ENCODE measurements at regions not wholly inside any gene's neighbourhood (a gene's known extent, or its start where the extent isn't known, plus 50 kb on each side); places are given as distances from the start of the nearest gene placed in this dataset.

GRCh38 chr9:25613709-25614108 lies 64.5 kb downstream of the TUSC1 start:
- DNase-seq (ENCODE audit: low read depth in 2 of 2) = no peak
- Histone ChIP-seq H3K4me2 (ENCODE audit: extremely low read depth, insufficient read depth, low read length) (no peak overlapping the region), H4K20me1 (ENCODE audit: control insufficient read depth, extremely low read depth, insufficient read depth, low read length) (no peaks in the 10 kb centered on the region), H3K9me3 (ENCODE audit: control insufficient read depth, insufficient read depth, low read depth, low read length) (no peaks in the 10 kb centered on the region), H3K9ac (ENCODE audit: insufficient read depth, low read length) (no peak overlapping the region), H2AFZ (ENCODE audit: low read length) (no peak overlapping the region), H3K79me2 (ENCODE audit: control insufficient read depth, insufficient read depth, low read length) (no peaks in the 10 kb centered on the region), H3K27me3 (ENCODE audit: control insufficient read depth, insufficient read depth, low read length) (no peaks in the 10 kb centered on the region), H3K36me3 (ENCODE audit: control insufficient read depth, insufficient read depth, low read length) (no peaks in the 10 kb centered on the region), H3K4me1 (ENCODE audit: control insufficient read depth, extremely low read depth, insufficient read depth, low read length) (no peaks in the 10 kb centered on the region), H3K27ac (ENCODE audit: insufficient read depth, low read length) (no peak overlapping the region), H3K4me3 (replicated peaks in 1 of 4; ENCODE audit: control extremely low read depth in 1 of 4, insufficient read depth in 1 of 4, low read depth in 3 of 4, low read length in 4 of 4) (no peak overlapping the region)
- TF ChIP-seq CTCF (conservative IDR thresholded peaks at IDR 0.05 in 1 of 2, IDR thresholded peaks at IDR 0.05 in 1 of 2; ENCODE audit: low read depth in 1 of 2, low read length in 2 of 2) (no peak), EZH2 (IDR thresholded peaks at IDR 0.05; ENCODE audit: low read length, missing control alignments) (no peak)

DNA sequence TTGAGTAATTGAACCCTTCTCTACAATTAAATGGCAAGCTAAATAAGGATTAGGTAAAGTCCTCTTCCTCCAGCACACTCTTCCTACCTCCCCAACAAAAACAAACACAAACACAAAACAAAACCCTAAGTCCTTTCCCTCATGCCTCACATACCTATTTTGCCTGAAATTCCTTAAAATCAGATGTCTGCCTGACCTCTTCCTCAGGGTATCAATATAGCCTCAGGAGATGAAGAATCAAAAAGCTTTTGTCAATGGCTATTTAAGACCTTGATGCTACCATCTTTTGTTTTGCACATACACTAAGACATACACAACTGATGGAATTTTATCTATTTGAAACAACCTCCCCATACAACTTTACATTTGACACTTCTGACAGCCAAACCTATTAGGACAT lies 75.1 kb downstream of the TUSC1 start:
- Histone ChIP-seq H3K9me3 (ENCODE audit: control insufficient read depth, insufficient read depth, low read depth, low read length) (no peaks in the 10 kb centered on the region), H2AFZ (ENCODE audit: low read length) (no peak overlapping the region), H3K4me3 (replicated peaks in 1 of 4; ENCODE audit: control extremely low read depth in 1 of 4, insufficient read depth in 1 of 4, low read depth in 3 of 4, low read length in 4 of 4) (no peak overlapping the region), H3K36me3 (ENCODE audit: control insufficient read depth, insufficient read depth, low read length) (no peaks in the 10 kb centered on the region), H3K4me2 (ENCODE audit: extremely low read depth, insufficient read depth, low read length) (no peak overlapping the region), H3K4me1 (ENCODE audit: control insufficient read depth, extremely low read depth, insufficient read depth, low read length) (no peaks in the 10 kb centered on the region), H3K27ac (ENCODE audit: insufficient read depth, low read length) (no peak overlapping the region), H4K20me1 (ENCODE audit: control insufficient read depth, extremely low read depth, insufficient read depth, low read length) (no peaks in the 10 kb centered on the region), H3K9ac (ENCODE audit: insufficient read depth, low read length) (no peak overlapping the region), H3K79me2 (ENCODE audit: control insufficient read depth, insufficient read depth, low read length) (no peaks in the 10 kb centered on the region), H3K27me3 (ENCODE audit: control insufficient read depth, insufficient read depth, low read length) (no peaks in the 10 kb centered on the region)
- TF ChIP-seq CTCF (conservative IDR thresholded peaks at IDR 0.05 in 1 of 2, IDR thresholded peaks at IDR 0.05 in 1 of 2; ENCODE audit: low read depth in 1 of 2, low read length in 2 of 2) (no peak), EZH2 (IDR thresholded peaks at IDR 0.05; ENCODE audit: low read length, missing control alignments) (no peak)
- DNase-seq (ENCODE audit: low read depth in 2 of 2) = no peak

- H3K4me2 ChIP-seq (ENCODE audit: extremely low read depth, insufficient read depth, low read length) = no peak overlapping the region
- no peaks in the 10 kb centered on the region for H3K36me3 ChIP-seq (ENCODE audit: control insufficient read depth, insufficient read depth, low read length)
- H3K9ac ChIP-seq (ENCODE audit: insufficient read depth, low read length) = no peak overlapping the region
- no peaks in the 10 kb centered on the region for H3K79me2 ChIP-seq (ENCODE audit: control insufficient read depth, insufficient read depth, low read length)
- H4K20me1 ChIP-seq (ENCODE audit: control insufficient read depth, extremely low read depth, insufficient read depth, low read length) = no peaks in the 10 kb centered on the region
- no peaks in the 10 kb centered on the region for H3K4me1 ChIP-seq (ENCODE audit: control insufficient read depth, extremely low read depth, insufficient read depth, low read length)
- H3K27me3 ChIP-seq (ENCODE audit: control insufficient read depth, insufficient read depth, low read length) = no peaks in the 10 kb centered on the region
- H2AFZ ChIP-seq (ENCODE audit: low read length) = no peak overlapping the region
- no peaks in the 10 kb centered on the region for H3K9me3 ChIP-seq (ENCODE audit: control insufficient read depth, insufficient read depth, low read depth, low read length)
- DNase-seq (ENCODE audit: low read depth in 2 of 2) = no peak
- TF ChIP-seq CTCF (conservative IDR thresholded peaks at IDR 0.05 in 1 of 2, IDR thresholded peaks at IDR 0.05 in 1 of 2; ENCODE audit: low read depth in 1 of 2, low read length in 2 of 2) (no peak), EZH2 (IDR thresholded peaks at IDR 0.05; ENCODE audit: low read length, missing control alignments) (no peak)
- no peak overlapping the region for H3K27ac ChIP-seq (ENCODE audit: insufficient read depth, low read length)
- H3K4me3 ChIP-seq (replicated peaks in 1 of 4; ENCODE audit: control extremely low read depth in 1 of 4, insufficient read depth in 1 of 4, low read depth in 3 of 4, low read length in 4 of 4) = no peak overlapping the region
Measured at GRCh38 chr9:25602400-25603044, 75.7 kb downstream of the TUSC1 start.
